HG03571 (cell line): ENCODE measurements at regions not wholly inside any gene's neighbourhood (a gene's known extent, or its start where the extent isn't known, plus 50 kb on each side); places are given as distances from the start of the nearest gene placed in this dataset.
"Not testable (repeated sequence)": the region's sequence is repeated elsewhere in the genome, so short reads cannot be mapped to it uniquely, and the experiment has no call there.

Source experiments
- ATAC-seq: cut with Tn5 transposase; IDR thresholded peaks from one replicate; pipeline ENCODE4 v1.9.1; 2021; ENCODE audit not compliant: unreplicated experiment

- ATAC-seq: no peak
Observed at GRCh38 chr5:155679530-155679929, 647.4 kb upstream of the SGCD start.

GRCh38 chr5:155684417-155684816, 642.5 kb upstream of the SGCD start:
- no peak for ATAC-seq

- no peak for ATAC-seq
Observed at GRCh38 chr5:155686131-155686530, 640.8 kb upstream of the SGCD start.

- ATAC-seq: no peak
Observed at GRCh38 chr5:155689406-155689805, 637.6 kb upstream of the SGCD start.

GRCh38 chr5:155696362-155696761, 630.6 kb upstream of the SGCD start:
- ATAC-seq: no peak

- no peak for ATAC-seq
Observed at GRCh38 chr5:155697236-155697635, 629.7 kb upstream of the SGCD start.

- ATAC-seq: no peak
Observed at GRCh38 chr5:155699385-155699784, 627.6 kb upstream of the SGCD start.

- ATAC-seq: no peak
Observed at GRCh38 chr5:155700333-155700732, 626.6 kb upstream of the SGCD start.

- ATAC-seq: no peak
Observed at GRCh38 chr5:155711882-155712281, 615.1 kb upstream of the SGCD start.

GRCh38 chr5:155714435-155714834, 612.5 kb upstream of the SGCD start:
- ATAC-seq: not testable (repeated sequence)

- ATAC-seq: no peak
Observed at GRCh38 chr5:155726267-155726666, 600.7 kb upstream of the SGCD start.

- ATAC-seq: no peak
Observed at GRCh38 chr5:155727512-155728145, 599.3 kb upstream of the SGCD start.

- no peak for ATAC-seq
Observed at GRCh38 chr5:155728146-155728856, 598.7 kb upstream of the SGCD start.

- ATAC-seq: no peak
Observed at GRCh38 chr5:155728857-155729683, 597.9 kb upstream of the SGCD start.

- ATAC-seq: no peak
Observed at GRCh38 chr5:155729684-155730059, 597.3 kb upstream of the SGCD start.

GRCh38 chr5:155732587-155733376, 594.2 kb upstream of the SGCD start:
- ATAC-seq: no peak

GRCh38 chr5:155733935-155734334, 593.0 kb upstream of the SGCD start:
- ATAC-seq: no peak

- no peak for ATAC-seq
Observed at GRCh38 chr5:155735388-155735787, 591.6 kb upstream of the SGCD start.

- no peak for ATAC-seq
Observed at GRCh38 chr5:155738616-155739015, 588.3 kb upstream of the SGCD start.

- no peak for ATAC-seq
Observed at GRCh38 chr5:155746367-155747038, 580.5 kb upstream of the SGCD start.

GRCh38 chr5:155750101-155750500, 576.9 kb upstream of the SGCD start:
- no peak for ATAC-seq
